ENCODE measurements at regions not wholly inside any gene's neighbourhood (a gene's known extent, or its start where the extent isn't known, plus 50 kb on each side); places are given as distances from the start of the nearest gene placed in this dataset.

DNA sequence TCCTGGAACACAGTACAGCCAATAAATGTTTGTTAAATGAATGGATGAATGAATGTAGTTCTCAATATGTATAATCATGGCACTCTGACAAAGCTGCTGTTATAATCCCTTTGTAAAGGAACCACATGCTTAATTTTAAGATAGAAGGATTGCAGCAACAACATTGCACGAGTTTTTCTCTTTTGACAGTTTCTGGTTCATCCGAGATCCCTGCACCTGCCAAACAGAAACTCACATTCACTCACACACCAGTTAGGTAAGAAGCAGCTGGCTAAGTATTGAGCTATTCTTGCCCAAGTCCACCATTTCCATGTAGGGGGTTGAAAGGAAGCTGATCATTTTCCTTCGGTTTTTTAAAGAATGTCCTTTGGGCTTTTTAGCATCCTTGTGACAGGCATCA, 133.7 kb upstream of the MAP1B start:
- TF ChIP-seq CTCF (IDR thresholded peaks at IDR 0.05) (no peak), POLR2A (IDR thresholded peaks at IDR 0.05) (no peak)

Data from testis (tissue), 2 donors.